H9 (cell line): ENCODE measurements at regions not wholly inside any gene's neighbourhood (a gene's known extent, or its start where the extent isn't known, plus 50 kb on each side); places are given as distances from the start of the nearest gene placed in this dataset.

Experiments
- DNase-seq: peaks from one replicate; pipeline ENCODE4 v3.0.0-alpha.2; 2017
- H2AFZ ChIP-seq: one replicate; pipeline ENCODE4 v1.6.1; 2013; ENCODE audit warnings: mild to moderate bottlenecking, low read length, control low read depth, moderate library complexity
- H2AK5ac ChIP-seq: 2 replicates; pipeline ENCODE4 v1.6.1; 2013; ENCODE audit warnings: low read length, control low read depth, mixed read lengths; ENCODE audit not compliant: insufficient read length
- H2BK120ac ChIP-seq: one replicate; pipeline ENCODE4 v1.6.1; 2013; ENCODE audit warnings: low read depth, mild to moderate bottlenecking, low read length, control low read depth, inconsistent platforms; ENCODE audit not compliant: poor library complexity, severe bottlenecking
- H2BK12ac ChIP-seq: 2 replicates; pipeline ENCODE4 v1.6.1; 2013; ENCODE audit warnings: low read length, control low read depth, mixed read lengths, low read depth; ENCODE audit not compliant: insufficient read length
- H2BK15ac ChIP-seq: 2 replicates; pipeline ENCODE4 v1.6.1; 2013; ENCODE audit warnings: low read depth, low read length, control low read depth
- H2BK20ac ChIP-seq: one replicate; pipeline ENCODE4 v1.6.1; 2013; ENCODE audit warnings: low read depth, mild to moderate bottlenecking, low read length, control low read depth, inconsistent platforms; ENCODE audit not compliant: poor library complexity, severe bottlenecking
- H2BK5ac ChIP-seq: 2 replicates; pipeline ENCODE4 v1.6.1; 2013; ENCODE audit warnings: low read length, control low read depth, mixed read lengths; ENCODE audit not compliant: insufficient read length
- H3K14ac ChIP-seq: 2 replicates; pipeline ENCODE4 v1.6.1; 2013; ENCODE audit warnings: low read length, control low read depth; ENCODE audit not compliant: insufficient read depth
- H3K18ac ChIP-seq: 2 replicates; pipeline ENCODE4 v1.6.1; 2013; ENCODE audit warnings: low read depth, mild to moderate bottlenecking, mixed read lengths, low read length, control low read depth; ENCODE audit not compliant: insufficient read length
- H3K23ac ChIP-seq: 2 replicates; pipeline ENCODE4 v1.6.1; 2013; ENCODE audit warnings: low read length, control low read depth, mixed read lengths, low read depth; ENCODE audit not compliant: insufficient read length
- H3K23me2 ChIP-seq: 2 replicates; pipeline ENCODE4 v1.6.1; 2013; ENCODE audit warnings: low read depth, mild to moderate bottlenecking, mixed read lengths, low read length, control low read depth; ENCODE audit not compliant: insufficient read length, poor library complexity, severe bottlenecking
- H3K27ac ChIP-seq: 2 replicates; pipeline ENCODE4 v1.5.1; 2013; ENCODE audit warnings: low read length, control low read depth, mixed read lengths, low read depth; ENCODE audit not compliant: insufficient read length
- H3K27me3 ChIP-seq: 2 replicates; pipeline ENCODE4 v1.6.1; 2013; ENCODE audit warnings: low read length, control low read depth, inconsistent platforms; ENCODE audit not compliant: insufficient read depth
- H3K4ac ChIP-seq: 2 replicates; pipeline ENCODE4 v1.6.1; 2013; ENCODE audit warnings: low read depth, mild to moderate bottlenecking, control low read depth, inconsistent platforms, low read length, moderate library complexity
- H3K4me1 ChIP-seq: 2 replicates; pipeline ENCODE4 v1.6.1; 2013; ENCODE audit warnings: low read length, control low read depth, inconsistent platforms; ENCODE audit not compliant: insufficient read depth
- H3K4me2 ChIP-seq: 2 replicates; pipeline ENCODE4 v1.6.1; 2013; ENCODE audit warnings: low read length, control low read depth, mixed read lengths; ENCODE audit not compliant: insufficient read length, insufficient read depth
- H3K56ac ChIP-seq: 2 replicates; pipeline ENCODE4 v1.6.1; 2013; ENCODE audit warnings: low read depth, mild to moderate bottlenecking, mixed read lengths, low read length, control low read depth; ENCODE audit not compliant: insufficient read length
- H3K79me1 ChIP-seq: 2 replicates; pipeline ENCODE4 v1.6.1; 2013; ENCODE audit warnings: low read depth, mild to moderate bottlenecking, moderate library complexity, low read length, control low read depth, inconsistent platforms; ENCODE audit not compliant: insufficient read depth, poor library complexity, severe bottlenecking
- H3K79me2 ChIP-seq: 2 replicates; pipeline ENCODE4 v1.6.1; 2013; ENCODE audit warnings: low read length, control low read depth, inconsistent platforms; ENCODE audit not compliant: insufficient read depth
- H3K9ac ChIP-seq: 2 replicates; pipeline ENCODE4 v1.6.1; 2013; ENCODE audit warnings: low read length, control low read depth, mixed read lengths; ENCODE audit not compliant: insufficient read length; ENCODE audit errors: extremely low read depth
- H3K9me3 ChIP-seq: one replicate; pipeline ENCODE4 v1.6.1; 2013; ENCODE audit warnings: low read depth, low read length, inconsistent platforms; ENCODE audit not compliant: control insufficient read depth
- H3T11ph ChIP-seq: one replicate; pipeline ENCODE4 v1.6.1; 2013; ENCODE audit warnings: mild to moderate bottlenecking, low read length, control low read depth, inconsistent platforms
- H4K20me1 ChIP-seq: one replicate; pipeline ENCODE4 v1.6.1; 2013; ENCODE audit not compliant: control insufficient read depth, insufficient read length, insufficient read depth
- H4K5ac ChIP-seq: 2 replicates; pipeline ENCODE4 v1.6.1; 2013; ENCODE audit warnings: low read depth, mild to moderate bottlenecking, mixed read lengths, low read length, control low read depth; ENCODE audit not compliant: insufficient read length
- H4K8ac ChIP-seq: replicated peaks from 2 replicates; pipeline ENCODE4 v1.6.1; 2013; ENCODE audit warnings: low read length, control low read depth, mixed read lengths, low read depth; ENCODE audit not compliant: insufficient read length
- H4K91ac ChIP-seq: 2 replicates; pipeline ENCODE4 v1.6.1; 2013; ENCODE audit warnings: low read depth, mild to moderate bottlenecking, moderate library complexity, mixed read lengths, low read length, control low read depth; ENCODE audit not compliant: insufficient read length
- H3K27ac Mint-ChIP-seq, 3 experiments: 2 replicates in 2 of 3; 3 replicates in 1 of 3; pipeline ENCODE4 v1.8.0; 2020 to 2021; ENCODE audit warnings: mixed read lengths in 3 of 3, mild to moderate bottlenecking in 1 of 3, moderate library complexity in 1 of 3
- H3K27me3 Mint-ChIP-seq: 2 replicates; pipeline ENCODE4 v1.8.0; 2021; ENCODE audit warnings: low read depth, mild to moderate bottlenecking, moderate library complexity, mixed read lengths
- H3K36me3 Mint-ChIP-seq, 3 experiments: 2 replicates in 2 of 3; 3 replicates in 1 of 3; pipeline ENCODE4 v1.8.0; 2020 to 2021; ENCODE audit warnings: low read depth in 3 of 3, mixed read lengths in 3 of 3; ENCODE audit not compliant: insufficient read depth in 1 of 3
- H3K4me1 Mint-ChIP-seq, 2 experiments: 2 replicates each; pipeline ENCODE4 v1.8.0; 2020; ENCODE audit warnings: mixed read lengths in 2 of 2
- H3K4me3 Mint-ChIP-seq, 2 experiments: 2 replicates in 1 of 2; 3 replicates in 1 of 2; pipeline ENCODE4 v1.8.0; 2020 to 2021; ENCODE audit warnings: mild to moderate bottlenecking in 2 of 2, mixed read lengths in 2 of 2, moderate library complexity in 1 of 2
- H3K9me3 Mint-ChIP-seq, 2 experiments: 2 replicates in 1 of 2; 3 replicates in 1 of 2; pipeline ENCODE4 v1.8.0; 2020; ENCODE audit warnings: mild to moderate bottlenecking in 2 of 2, mixed read lengths in 2 of 2, moderate library complexity in 1 of 2
- CTCF ChIP-seq: fragments of 200-600 bp; sonication (generic); conservative IDR thresholded peaks from 3 replicates; pipeline ENCODE4 v1.8.0; 2021; ENCODE audit warnings: antibody characterized with exemption, mild to moderate bottlenecking
- WGBS: extraction: QIAGEN DNeasy Blood & Tissue Kit; methylation state at CpG from one replicate; pipeline ENCODE4 v1.1.7; 2013; ENCODE audit warnings: missing lambda C conversion rate, low lambda C conversion rate, mixed read lengths; ENCODE audit not compliant: insufficient read length; ENCODE audit errors: extremely low coverage; 5-methylcytosine and 5-hydroxymethylcytosine counted together

GRCh38 chr4:1577822-1578217 lies 106.3 kb downstream of the FAM53A start:
- no peaks in the 10 kb centered on the region; a peak in 1 of 7 replicates for H3K36me3 Mint-ChIP-seq
- no peaks in the 10 kb centered on the region for H4K20me1 ChIP-seq
- no CpG with 5 or more reads among the region's 17 CpGs for WGBS
- H3K27me3 ChIP-seq, result no peaks in the 10 kb centered on the region; the same call in 1 of the 2 replicates
- no peak overlapping the region for H2BK5ac ChIP-seq
- H2BK12ac ChIP-seq, result no peak overlapping the region
- no peak overlapping the region for H2AFZ ChIP-seq
- H3K4me1 Mint-ChIP-seq, result peaks cover 15 to 43% of the 10 kb centered on the region in 2 experiments
- no peak overlapping the region for H3K14ac ChIP-seq
- no peak overlapping the region for H2BK120ac ChIP-seq
- H3K56ac ChIP-seq, result no peak overlapping the region
- no peak overlapping the region for H3K27ac Mint-ChIP-seq
- no peak for TF ChIP-seq CTCF
- no peaks in the 10 kb centered on the region for H3K9me3 ChIP-seq
- H3K79me1 ChIP-seq, result no peaks in the 10 kb centered on the region
- H2BK20ac ChIP-seq, result no peak overlapping the region
- peaks cover 9% of the 10 kb centered on the region for H3K23me2 ChIP-seq
- H3K23ac ChIP-seq, result no peak overlapping the region
- H3K4ac ChIP-seq, result no peak overlapping the region
- H2AK5ac ChIP-seq, result no peak overlapping the region
- peak overlapping the region; percentile 66 for H3K4me2 ChIP-seq
- no peak overlapping the region for H3K18ac ChIP-seq
- H4K5ac ChIP-seq, result no peak overlapping the region
- H3K9ac ChIP-seq, result no peak overlapping the region
- H4K8ac ChIP-seq, result no peak overlapping the region
- DNase-seq, result no peak
- H3K27ac ChIP-seq, result no peak overlapping the region
- H3K4me3 Mint-ChIP-seq, result peak overlapping the region in 1 of 2 experiments; percentile 77; a peak in 2 of 5 replicates
- H3K4me1 ChIP-seq, result peaks cover 2% of the 10 kb centered on the region; the same call in 1 of the 2 replicates
- peaks cover 21% of the 10 kb centered on the region for H3K27me3 Mint-ChIP-seq
- H2BK15ac ChIP-seq, result no peak overlapping the region
- H3K79me2 ChIP-seq, result no peaks in the 10 kb centered on the region
- peaks cover 0 to 2% of the 10 kb centered on the region in 2 experiments; a peak in 1 of 5 replicates for H3K9me3 Mint-ChIP-seq
- H4K91ac ChIP-seq, result no peak overlapping the region
- no peak overlapping the region for H3T11ph ChIP-seq
